ENCODE measurements at regions not wholly inside any gene's neighbourhood (a gene's known extent, or its start where the extent isn't known, plus 50 kb on each side); places are given as distances from the start of the nearest gene placed in this dataset.

GRCh38 chr3:24725514-24726255 lies 231.0 kb upstream of the THRB start:
- TF ChIP-seq CTCF (IDR thresholded peaks at IDR 0.05) (no peak), POLR2A (IDR thresholded peaks at IDR 0.05) (no peak)
